GM21723 (cell line): ENCODE measurements at regions not wholly inside any gene's neighbourhood (a gene's known extent, or its start where the extent isn't known, plus 50 kb on each side); places are given as distances from the start of the nearest gene placed in this dataset.

Source experiments
- ATAC-seq: cut with Tn5 transposase; IDR thresholded peaks from one replicate; pipeline ENCODE4 v1.9.1; 2021; ENCODE audit warnings: mild to moderate bottlenecking, moderate library complexity; ENCODE audit not compliant: unreplicated experiment

DNA sequence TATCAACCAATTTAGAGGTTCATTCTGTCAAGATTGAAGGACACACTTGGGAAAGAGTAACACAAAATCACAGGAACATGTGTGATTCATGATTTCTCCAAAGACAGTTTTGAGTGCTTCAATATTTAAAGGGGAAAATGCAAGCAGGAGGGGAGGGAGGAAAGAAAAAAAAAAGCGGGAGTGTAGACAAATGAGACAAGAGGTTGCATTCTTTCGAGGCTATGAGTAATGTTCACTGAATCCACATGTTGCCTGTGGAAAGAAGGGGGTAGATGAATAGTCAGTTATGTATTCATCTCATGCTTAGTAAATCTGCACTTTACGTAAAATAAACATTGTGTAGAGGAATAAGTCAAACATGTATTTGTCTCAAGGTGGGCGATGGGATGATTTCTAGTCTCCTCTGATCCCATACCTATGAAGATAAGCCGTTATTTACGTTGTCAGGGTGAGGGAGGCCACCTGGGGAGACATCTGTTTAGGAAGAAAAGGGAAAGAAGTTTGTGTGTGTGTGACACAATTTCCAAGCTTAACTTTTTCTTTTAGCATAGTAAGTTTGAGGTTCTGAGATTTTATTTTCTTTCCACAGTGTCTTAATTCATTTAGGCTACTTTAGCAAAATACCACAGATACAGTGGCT, 211.0 kb upstream of the ZC3H15 start:
- no peak for ATAC-seq

DNA sequence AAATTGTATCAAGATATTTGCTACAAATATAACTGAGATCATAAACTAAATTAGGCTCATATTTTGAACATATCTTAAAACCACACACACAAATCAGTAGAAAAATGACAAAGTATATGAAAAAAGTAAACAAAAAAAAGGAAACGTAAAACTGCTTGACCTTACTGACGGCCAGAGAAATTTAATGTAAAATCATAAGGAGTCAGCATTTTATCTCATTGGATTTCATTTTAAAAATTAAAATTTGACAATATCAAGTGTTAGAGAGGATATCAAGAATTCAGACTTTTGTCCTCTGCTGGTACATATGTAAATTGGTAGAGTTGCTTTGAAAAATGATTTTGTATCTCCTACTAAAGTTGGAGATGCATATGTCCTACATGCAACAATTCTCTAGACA, 209.2 kb upstream of the ZC3H15 start:
- ATAC-seq: no peak

DNA sequence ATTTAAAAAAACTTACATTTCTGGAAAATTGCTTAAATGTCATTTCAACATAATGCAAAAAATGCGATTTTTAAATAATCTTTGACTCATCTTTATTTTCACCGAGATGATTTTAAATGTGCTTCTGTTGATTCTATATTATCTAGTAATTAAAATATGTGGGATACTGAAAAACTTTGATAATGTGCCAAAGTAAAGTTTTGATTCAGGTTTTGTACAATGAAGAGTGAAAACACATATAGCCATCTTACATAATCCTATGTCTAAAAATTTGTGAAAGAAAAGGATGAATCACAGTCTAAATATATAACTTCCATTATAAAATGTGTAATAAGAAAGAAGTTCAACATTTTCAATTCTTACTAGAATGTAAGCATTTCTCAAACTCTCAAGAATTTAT, 204.3 kb upstream of the ZC3H15 start:
- no peak for ATAC-seq

DNA sequence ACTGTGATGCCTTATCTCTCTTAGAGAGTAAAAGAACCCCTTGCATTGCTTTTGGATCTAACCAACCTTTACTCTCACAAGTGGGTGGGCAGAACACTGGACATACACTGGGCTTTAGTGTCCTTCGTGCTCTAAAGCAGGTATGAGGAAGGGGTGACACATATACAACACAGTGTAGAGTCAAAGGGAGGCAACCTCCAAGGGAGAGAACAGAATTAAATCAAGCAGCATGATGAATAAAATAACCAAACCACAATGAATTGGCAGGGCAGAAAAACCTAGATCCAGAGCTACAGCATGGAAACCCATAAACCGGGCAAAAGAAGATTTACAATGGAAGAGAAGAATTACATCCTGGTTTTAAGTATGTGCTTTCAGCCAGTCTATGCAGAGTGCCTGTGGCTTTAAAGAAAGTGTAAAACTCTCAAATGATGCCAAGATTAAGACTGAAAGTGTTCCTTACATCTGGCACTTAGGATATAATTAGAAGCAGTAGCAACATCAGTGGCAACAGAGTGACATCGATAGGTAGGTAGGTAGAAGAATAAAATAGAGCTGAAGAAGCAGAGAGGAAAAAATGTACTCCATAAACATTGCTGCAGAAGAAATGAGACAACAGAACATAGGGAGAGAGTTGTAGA, 191.7 kb upstream of the ZC3H15 start:
- no peak for ATAC-seq

DNA sequence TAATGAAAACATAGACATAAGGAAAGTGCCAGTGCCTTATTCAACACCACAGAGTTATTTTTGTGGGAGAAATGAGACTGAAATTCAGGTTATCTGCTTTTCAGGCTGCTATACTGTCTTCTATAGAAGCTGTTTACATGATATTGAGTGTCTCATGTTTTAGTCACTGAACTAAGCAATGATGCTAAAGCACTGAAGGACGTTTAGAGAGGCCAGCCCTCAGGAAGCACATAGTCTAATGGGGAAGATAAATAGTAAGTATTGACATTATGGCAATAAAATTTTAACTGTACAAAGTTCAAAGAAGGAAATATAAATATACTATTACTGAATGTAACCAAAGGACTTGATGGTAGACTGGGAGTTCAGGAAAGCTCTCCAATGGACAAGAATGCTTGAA, 186.4 kb upstream of the ZC3H15 start:
- no peak for ATAC-seq

DNA sequence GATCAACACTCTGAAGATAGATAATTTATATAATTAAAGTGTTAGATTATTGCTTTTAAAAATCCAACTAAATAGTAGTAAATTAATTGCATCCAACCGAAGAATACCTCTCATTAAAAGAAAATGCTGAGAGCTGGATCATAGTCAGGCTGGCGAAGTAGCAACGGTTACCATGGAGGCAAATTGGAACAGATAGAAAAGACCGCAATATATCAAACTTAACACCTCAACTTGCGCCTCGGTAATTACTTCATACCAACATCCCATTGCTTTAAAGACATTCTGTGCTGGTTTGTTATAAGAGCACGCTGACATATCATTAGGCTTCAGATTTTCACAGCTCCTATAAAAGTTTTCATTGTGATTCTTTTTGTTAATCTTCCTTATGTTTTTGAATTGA, 183.8 kb upstream of the ZC3H15 start:
- no peak for ATAC-seq

DNA sequence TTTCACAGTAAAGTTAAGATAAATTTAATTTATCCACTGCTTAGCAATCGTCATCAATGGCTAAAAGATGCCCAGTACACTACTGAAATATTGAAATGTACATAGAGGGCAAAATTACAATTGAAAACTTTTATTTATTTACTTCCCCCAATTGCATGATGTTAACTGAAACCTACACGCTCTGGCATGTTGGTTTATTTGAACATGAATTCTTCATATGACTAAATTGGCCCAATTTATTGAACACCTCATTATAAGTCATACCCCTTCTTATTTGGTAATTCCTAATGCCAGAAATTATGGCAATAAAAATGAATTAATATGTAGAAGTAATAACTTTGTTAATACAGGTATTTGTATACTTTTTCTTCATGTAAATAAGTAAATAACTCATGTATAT, 183.0 kb upstream of the ZC3H15 start:
- no peak for ATAC-seq

DNA sequence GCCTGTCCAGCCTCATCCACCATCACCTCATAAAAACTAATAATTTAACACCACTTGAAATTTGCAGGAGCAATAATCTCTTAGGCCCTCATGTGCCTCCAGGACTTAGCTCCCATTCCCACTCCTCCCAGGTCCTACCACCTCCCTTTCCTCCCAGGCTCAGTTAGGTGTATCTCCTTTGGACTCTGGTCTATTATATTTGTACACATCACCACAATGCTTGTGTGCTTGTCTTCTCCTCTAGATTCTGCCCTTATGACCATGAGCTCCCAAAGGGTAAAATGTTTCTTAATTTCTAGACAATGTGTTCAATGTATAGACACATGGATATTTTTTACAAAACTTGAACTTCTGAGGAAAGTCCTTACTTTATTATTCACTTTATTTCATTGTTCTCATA, 182.0 kb upstream of the ZC3H15 start:
- ATAC-seq: no peak

DNA sequence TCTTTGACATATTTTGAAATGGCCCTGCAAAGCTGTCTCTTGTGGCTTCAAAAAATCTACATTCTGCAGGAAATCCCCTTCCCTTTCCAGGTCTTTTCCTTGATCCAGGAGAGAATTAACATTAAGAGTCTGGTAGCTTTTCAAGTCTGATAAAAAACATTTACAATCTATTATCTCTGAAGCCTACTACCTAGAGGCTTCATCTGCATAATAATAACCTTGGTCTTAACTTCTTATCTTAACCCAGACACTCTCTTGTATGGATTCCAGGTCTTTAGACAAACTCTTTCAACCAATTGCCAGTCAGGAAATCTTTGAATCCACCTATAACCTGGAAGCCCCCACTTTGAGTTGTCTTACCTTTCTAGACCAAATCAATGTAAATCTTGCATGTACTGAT, 179.3 kb upstream of the ZC3H15 start:
- ATAC-seq: no peak

DNA sequence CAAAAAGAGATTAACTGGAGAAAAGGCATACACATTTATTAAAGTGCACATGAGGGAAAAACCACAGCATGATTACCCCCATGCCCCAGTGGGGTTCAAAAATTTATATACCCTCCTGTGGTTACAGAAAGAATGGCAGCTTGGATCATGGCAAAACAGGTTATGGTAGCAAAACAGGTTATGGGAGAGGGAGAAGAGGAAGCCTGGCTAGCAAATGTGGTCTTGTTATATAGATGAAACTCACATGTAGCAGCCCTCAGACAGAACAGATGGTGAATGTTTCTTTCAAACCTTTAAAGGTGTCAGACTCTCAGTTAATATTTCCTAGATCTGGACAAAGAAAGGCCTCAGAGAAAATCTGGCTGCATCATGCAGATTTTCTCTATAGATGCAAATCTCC, 178.2 kb upstream of the ZC3H15 start:
- ATAC-seq: no peak

DNA sequence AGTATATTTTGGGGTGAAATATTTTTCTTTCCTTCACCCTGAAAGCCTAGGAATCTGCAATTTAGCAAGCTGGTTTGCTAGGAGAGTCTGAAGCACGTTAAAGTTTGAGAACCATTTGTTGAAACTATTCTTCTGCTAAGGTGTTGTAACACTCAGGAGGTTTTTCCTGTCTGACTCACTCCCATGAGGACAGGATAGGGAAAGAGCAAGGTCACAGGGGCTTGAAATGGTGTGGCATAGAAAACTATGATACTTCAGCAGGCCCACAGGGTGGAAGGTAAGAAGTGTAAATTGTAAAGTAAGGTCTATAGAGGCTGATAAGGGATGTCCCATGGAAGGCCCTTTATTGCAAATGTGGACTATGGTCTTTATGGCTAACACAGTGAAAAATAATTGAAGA, 177.7 kb upstream of the ZC3H15 start:
- no peak for ATAC-seq

DNA sequence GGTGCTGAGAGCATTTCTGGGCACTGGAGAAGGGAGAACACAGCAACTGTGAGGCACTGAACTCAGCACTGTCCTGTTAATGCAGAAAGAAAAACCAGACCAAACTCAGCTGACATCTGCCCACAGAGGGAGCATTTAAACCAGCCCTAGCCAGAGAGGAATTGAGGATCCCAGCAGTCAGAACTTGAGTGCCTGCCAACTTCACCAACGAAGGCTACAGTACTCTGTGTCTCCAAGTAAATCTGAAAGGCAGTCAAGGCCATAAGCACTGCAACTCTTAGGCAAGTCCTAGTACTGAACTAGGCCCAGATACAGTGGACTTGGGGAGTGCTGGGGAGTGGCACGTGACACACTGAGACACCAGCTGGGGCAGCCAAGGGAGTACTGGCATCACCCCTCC, 176.2 kb upstream of the ZC3H15 start:
- no peak for ATAC-seq

DNA sequence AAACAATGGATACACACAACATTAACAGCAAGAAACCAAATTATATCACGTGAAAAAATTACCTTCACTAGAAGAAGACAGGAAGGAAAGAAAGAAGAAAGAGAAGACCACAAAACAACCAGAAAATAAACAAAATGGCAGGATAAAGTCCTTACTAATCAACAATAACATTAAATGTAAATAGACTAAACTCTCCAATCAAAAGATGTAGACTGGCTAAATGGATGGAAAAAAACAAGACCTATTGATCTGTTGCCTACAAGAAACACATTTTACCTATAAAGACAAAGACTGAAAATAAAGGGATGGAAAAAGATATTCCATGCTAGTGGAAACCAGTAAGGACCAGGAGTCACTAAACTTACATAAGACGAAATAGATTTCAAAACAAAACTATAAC, 167.0 kb upstream of the ZC3H15 start:
- no peak for ATAC-seq

DNA sequence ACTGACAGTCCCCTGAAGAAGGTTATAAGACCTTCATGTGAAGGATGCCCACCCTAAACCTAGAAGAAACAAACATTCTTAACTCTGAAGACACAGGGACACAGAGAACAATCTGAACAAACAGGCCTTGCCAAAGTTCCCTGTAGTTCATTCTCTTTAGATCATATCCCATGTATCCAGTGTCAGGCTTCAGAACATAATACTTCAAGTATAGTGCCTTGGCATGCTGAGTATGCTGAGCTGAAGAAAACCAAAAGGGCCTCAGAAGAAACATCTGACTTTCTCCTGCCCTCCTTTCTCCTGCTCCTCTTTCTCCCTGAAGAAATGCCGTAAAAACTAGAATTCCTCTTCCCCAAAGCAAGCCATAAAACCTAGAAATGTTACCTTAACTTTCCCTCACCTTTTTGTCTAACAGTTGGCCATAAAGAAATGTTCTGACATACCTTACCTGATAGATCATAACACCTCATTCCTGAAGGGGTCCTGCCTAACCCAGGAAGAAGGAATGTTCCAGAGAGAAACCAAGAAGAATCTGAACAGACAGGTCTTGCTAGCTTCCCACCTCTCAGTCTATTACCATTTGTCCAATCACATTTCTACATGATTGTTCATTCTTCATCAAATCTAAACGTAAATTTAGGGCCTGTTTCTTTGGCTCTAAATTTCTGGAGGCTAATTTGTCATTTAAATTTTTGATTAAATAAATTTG, 160.1 kb upstream of the ZC3H15 start:
- ATAC-seq: no peak

DNA sequence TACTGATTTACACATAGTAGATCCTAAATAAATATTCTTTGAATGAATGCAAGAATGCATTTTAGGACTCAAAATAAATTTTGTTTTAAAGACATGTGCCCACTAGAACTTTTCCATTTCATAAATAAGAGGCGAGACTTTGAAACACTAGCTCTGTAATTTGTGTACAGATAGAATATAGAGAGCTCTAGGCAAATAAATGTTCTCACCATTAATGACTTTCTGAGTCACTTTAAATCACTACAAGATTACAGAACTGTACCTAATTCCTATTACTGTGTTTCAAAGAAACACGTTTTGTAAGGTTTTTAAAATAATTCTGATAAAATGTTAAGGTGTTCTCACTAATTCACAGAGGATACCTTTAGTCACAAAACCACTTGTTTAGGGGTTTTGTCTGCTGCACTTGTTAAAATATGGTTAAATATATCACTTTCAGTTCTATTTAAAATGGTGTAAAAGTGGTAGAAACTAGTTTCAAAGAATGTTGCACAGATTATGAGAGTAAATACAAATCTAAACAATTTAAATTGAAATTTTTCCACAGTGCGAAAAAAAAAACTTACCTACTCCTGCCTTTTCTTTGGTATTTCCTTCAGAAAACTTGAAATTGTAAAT, 158.7 kb upstream of the ZC3H15 start:
- peak; percentile 92 for ATAC-seq

DNA sequence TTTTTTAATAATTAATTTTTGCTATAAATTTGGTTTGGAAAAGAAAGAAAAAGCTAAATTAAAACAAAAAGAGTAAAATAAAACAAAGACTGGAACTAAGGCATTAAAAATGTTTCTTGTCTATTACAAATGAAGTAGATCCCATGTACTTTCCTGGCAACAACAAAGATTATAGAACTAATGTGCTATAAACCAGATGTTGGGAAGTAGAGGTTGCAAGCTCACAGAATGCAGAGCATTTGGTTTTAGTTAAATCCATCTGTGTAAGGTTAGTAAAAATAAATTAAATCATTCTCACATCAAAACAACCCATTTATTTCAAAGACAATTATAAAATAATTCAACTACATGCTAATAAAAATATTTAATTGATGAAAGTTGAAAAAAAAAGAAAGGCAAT, 157.2 kb upstream of the ZC3H15 start:
- no peak for ATAC-seq

DNA sequence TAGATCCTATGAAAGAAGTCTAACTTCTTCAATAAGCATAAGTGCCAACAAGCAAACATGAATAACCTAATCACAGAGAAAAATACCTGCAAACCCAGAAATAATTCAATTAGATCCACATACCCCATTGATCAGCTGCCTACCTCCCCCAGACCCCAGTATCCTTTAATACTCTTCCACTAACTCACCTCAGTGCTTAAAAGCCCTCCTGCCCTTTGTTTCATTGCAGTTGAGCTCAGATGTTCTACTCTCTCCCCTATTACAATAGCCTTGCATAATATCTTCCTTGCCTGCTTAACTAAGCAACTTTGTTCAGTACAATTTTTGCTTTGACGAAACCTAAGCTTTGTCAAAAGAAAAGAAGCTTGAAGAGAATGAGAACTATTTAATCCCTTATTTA, 156.0 kb upstream of the ZC3H15 start:
- no peak for ATAC-seq

DNA sequence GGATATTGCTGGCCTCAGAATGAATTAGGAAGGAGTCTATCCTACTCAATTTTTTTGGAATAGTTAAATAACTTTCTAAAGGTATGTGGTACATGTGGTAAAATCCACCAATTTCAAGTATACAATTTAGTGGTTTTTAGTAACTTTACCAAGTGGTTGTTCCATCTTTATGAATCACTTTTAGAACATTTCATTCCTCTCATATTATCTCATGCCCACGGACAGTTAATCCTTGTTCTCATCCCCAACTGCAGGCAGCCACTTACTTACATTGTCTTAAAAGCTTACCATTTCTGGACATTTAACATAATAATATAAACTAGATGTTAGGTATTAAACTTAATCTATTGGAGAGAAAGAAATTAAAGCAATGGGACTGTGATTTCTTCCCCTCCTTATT, 146.3 kb upstream of the ZC3H15 start:
- no peak for ATAC-seq

DNA sequence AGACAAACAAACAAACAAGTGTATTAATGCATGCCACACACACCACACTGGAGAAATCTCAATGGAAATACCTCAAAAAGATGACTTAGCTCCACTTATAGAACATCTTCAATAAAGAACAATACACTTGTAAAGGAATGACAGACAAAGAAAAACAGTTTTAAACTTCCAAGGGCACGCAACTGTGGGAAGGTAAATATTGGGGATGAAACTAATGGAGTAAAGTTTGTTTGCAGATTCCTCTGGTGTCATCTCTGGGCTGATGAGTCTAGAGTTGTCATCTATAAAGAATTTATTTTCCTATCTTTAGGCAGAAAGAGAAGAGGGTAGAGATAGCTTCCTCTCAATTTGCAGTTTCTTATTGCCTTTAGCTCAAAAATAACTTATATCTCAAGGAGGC, 144.0 kb upstream of the ZC3H15 start:
- ATAC-seq: no peak

DNA sequence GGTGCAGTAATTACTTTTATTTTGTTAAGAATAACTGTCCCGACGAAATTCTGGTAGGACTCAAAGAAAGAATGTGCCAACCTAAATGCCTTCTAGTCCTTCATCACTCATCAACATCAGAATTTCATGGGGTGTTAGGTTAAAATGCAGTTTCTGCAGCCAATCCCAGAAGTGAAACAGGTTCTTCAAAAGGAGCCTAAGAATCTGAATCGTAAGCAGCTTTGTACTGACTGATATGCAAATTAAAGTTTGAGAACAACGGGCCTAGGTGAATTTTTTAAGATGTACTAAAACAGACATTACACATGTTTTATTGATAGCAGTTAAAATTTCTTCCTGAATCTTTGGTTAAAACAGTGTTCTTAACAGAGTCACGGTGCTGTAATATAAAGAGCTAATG, 140.3 kb upstream of the ZC3H15 start:
- no peak for ATAC-seq

DNA sequence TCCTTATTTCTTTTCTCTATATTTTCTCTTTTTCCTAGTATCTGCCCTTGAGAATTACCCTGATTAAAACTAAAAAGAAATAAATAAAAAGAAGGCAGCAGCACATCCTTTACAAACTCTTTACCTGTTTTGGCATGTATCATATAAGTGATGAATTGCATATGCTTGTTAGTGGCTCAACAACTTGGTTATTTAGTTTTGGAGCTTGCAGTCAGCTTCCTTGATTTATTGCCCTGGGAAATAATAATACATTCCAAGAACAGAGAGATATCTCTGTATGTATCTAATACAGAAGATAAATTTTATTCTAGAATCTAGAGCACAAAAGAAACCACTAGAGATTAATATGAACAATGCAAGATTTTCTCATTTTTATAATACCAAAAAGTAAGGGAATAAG, 139.8 kb upstream of the ZC3H15 start:
- no peak for ATAC-seq

DNA sequence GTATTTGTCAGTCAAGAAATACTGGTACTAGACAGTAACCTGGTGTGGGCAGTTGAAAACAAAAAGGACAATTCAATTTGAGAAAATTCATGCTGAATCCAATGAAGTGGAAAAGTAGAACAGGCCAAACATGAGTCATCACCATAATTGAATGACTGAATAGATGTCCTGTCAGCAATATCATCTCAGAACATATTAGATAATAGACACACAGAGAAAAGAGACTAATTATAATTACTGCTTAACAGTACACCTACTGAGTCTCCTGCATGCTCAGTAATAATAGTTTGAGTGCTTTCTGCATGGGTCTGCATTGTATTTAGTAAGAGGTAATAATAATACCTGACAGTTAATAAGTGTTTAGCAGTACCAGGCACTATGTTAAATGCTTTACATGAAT, 138.6 kb upstream of the ZC3H15 start:
- ATAC-seq: no peak
